ENCODE measurements at regions not wholly inside any gene's neighbourhood (a gene's known extent, or its start where the extent isn't known, plus 50 kb on each side); places are given as distances from the start of the nearest gene placed in this dataset.

- DNase-seq, result no peak
Measured at GRCh38 chr3:41060106-41060505, 139.2 kb upstream of the CTNNB1 start.

- DNase-seq, result no peak
Measured at GRCh38 chr3:41064070-41064469, 135.2 kb upstream of the CTNNB1 start.

DNA sequence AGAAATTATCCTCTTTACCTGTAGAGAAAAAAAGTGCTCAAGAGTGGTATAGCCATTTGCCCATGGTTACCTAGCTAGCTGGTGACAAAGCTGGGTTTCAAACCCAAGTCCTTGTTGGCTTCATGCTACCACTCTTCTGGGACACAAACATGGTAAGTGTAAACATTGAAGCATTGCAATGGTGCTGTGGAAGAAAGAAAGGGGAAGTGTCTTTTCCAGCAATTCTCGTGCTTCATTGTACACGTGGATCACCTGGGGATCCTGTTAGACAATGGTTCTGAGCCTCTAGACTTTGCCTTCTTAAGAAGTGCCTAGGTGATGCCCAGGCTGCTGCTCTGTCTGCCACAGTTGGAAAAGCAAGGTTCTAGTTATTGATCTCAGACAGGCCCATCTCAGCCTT lies 134.8 kb upstream of the CTNNB1 start:
- no peak for DNase-seq

DNA sequence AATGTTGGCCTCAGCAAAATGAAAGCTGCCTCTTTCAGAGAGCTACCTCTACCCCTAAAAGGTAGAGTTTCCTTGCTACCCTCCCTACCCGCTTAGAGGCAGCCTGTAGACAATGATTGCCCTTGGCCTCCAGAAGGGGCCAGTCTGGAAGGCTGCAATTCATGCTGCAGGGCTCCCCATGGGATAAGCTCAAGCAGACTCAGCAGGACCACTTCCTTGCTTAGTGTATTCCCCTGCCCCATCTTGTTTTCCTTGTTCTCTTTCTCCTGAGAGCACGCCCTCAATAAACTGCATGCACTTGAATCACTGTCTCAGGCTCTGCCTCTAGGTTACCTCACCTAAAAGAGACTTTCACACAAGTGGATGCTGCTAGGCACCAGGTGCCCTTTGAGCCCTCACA lies 134.0 kb upstream of the CTNNB1 start:
- DNase-seq, result no peak

DNA sequence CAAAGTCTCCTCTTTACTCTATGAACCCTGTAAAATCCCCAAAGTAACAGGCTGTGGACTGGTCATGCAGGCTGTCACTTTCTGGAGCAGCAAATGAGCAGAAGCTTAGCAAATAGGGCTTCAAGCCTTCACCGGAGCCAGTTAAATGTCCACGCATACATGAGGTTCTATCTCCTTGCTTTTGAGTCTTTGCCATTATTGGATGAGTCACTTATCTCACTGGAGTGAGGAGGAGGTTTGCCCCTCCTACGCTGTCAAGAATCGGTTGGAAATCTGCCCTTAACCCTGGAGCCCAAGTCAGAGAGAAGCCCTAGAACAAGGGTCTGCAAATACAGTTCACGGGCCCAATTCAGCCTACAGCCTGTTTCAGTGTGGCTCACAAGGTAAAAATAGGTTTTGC lies 126.1 kb upstream of the CTNNB1 start:
- DNase-seq, result no peak

- DNase-seq, result no peak
Measured at GRCh38 chr3:41075975-41076374, 123.3 kb upstream of the CTNNB1 start.

GRCh38 chr3:41076399-41076798 lies 122.9 kb upstream of the CTNNB1 start:
- no peak for DNase-seq

DNA sequence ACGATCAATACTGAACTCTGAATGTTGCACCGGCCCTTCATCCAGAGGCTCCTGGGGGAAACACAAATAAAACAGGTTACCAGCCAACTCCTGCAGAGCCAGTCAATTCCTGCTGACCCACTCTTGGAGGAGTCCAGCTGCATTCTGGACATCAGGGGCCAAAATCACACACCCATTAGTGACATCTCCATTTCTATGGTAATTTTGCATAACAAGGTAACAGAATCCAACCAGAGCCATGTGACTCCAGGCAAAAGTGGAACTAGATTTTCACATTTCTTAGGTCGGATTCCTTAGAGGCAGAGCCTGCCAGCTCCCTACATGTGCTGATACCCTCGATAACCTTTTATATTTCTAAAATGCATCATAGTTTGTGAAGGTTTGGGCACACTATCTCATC lies 119.2 kb upstream of the CTNNB1 start:
- DNase-seq, result no peak

GRCh38 chr3:41088882-41089281 lies 110.4 kb upstream of the CTNNB1 start:
- no peak for DNase-seq

DNA sequence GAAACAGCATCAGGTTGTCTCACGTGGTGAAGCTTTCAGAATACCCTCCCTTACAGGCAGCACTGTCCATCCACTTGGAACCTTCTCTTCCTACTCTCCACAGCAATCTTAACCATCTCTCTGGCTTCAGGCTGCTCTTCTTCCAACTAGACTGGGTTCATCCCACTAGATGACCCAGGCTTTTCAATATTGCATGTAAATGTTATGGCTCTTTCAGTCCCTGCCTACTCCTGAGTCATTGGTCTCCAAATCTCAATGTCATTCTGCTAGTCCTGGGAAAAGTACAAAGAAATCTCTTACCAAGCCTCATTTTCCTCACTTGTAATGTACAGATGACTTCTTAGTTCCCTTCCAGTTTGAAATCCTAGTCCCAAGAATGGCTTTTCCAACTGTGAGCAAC lies 109.7 kb upstream of the CTNNB1 start:
- DNase-seq, result no peak

GRCh38 chr3:41092844-41093243 lies 106.5 kb upstream of the CTNNB1 start:
- DNase-seq, result no peak

DNA sequence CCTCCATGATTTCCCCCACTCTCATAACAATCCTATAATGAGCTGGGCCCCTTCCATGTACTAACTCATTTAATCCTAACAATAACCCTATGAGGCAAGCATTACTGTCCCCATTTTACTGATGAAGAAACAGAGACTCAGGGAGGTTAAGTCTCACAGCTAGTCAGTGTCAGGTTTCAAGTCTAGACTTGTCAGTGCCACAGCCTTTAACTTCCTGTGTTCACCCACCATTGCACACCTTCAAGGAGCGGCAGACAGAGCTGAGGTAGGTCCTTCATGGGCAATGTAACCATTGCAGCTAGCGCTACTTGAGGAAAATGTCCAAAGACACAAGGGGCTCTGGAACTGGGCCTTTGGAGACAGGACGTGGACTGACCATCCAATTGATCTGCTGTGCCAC lies 105.8 kb upstream of the CTNNB1 start:
- DNase-seq, result no peak

DNA sequence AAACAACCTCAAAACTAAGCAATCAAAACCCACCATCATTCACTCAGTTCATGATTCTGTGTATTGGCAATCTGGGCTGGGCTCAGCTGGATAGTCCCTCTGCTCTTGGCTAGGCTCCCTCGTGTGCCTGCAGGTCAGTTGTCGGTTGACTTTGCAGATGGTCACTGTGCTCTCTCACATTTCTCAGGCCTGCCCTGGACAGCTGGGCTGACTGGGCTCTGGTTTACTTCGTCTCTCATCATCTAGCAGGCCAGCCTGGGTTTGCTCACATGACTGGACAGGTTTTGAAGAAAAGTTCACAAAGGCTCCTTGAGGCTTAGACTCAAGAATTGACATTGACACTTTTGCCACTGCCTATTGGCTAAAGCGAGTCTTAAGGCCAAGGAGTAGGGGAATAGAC lies 105.0 kb upstream of the CTNNB1 start:
- DNase-seq, result no peak

DNA sequence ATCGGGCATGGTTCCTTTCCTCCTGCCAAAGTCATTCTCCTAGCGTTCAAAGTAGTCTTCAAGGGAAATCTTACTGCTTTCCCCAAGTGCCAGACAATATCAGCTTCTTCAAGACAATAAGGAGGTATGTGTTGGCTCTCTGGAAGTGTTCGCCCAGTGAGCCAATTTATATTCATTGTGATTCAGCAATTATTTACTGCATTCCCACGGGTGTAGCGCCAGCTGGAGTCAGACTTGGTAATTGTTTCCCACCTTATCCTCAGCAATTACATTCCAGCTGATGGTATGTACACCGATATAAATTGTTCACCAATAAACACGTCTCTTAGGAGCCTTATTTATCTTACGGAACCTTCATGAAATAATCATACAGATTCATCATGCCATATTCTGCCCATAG lies 103.6 kb upstream of the CTNNB1 start:
- DNase-seq, result no peak

- no peak for DNase-seq
Measured at GRCh38 chr3:41097896-41098496, 101.3 kb upstream of the CTNNB1 start.

- DNase-seq, result no peak
Measured at GRCh38 chr3:41101231-41101630, 98.1 kb upstream of the CTNNB1 start.

GRCh38 chr3:41102053-41102556 lies 97.2 kb upstream of the CTNNB1 start:
- no peak for DNase-seq

DNA sequence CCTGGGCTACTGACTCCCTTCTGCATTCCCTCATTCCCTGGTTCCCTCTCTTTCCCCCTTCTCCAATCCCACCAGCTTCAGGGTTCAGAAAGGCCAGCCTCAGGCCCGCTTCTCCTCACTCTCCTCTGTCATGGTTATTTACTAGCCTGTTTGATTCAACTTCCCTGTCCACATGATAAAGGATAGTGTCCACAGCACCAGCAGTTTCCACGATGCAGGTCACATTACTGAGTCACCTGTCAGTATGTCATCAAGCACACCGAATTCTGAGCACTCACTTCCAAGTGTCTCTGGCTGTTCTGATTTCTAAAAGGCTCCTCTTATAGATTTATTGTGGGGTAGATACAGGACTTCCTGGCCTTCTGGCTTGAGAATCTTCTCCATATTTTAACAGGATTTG lies 96.6 kb upstream of the CTNNB1 start:
- DNase-seq, result no peak

- no peak for DNase-seq
Measured at GRCh38 chr3:41103200-41103599, 96.1 kb upstream of the CTNNB1 start.

GRCh38 chr3:41104147-41104546 lies 95.2 kb upstream of the CTNNB1 start:
- DNase-seq, result no peak

DNA sequence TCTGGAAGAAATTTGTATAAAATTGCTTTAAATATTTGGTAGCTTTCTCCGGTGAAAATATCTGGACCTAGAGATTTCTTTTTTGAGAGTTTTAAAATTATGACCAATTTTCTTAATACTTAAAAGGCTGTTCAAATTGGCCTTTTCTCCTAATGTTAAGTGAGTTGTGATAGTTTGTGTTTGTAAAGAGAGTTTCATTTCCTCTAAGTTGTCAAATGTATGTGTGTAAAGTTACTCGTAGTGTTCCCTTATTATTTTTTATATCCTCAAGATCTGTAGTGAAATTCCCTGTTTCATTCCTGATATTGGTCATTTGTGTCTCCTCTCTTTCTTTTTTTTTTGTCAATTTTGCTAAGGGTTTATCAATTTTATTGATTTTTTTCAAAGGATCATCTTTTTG lies 92.6 kb upstream of the CTNNB1 start:
- DNase-seq, result no peak

- no peak for DNase-seq
Measured at GRCh38 chr3:41111011-41111410, 88.3 kb upstream of the CTNNB1 start.

- no peak for DNase-seq
Measured at GRCh38 chr3:41112466-41112865, 86.8 kb upstream of the CTNNB1 start.

DNA sequence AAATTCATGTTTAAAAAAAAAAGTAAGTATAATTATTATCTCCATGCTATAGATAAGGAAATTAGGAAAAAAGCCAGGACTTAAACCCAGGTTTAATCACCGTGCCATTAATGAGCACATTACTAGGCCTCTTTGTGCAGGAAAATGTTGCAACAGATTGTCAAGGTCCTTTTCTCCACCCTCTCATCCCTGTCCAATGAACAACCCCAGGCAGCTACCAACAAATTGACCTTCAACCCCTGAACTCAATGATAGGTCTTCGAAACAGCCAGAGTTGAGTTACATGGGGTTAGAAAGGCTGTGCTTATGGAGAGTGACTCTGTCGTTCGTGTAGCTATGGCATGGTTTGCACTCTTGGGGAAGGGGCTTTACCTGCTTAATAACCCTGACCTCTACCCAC lies 84.2 kb upstream of the CTNNB1 start:
- no peak for DNase-seq

GRCh38 chr3:41116851-41117250 lies 82.5 kb upstream of the CTNNB1 start:
- no peak for DNase-seq
